A673 (cell line): ENCODE measurements at regions not wholly inside any gene's neighbourhood (a gene's known extent, or its start where the extent isn't known, plus 50 kb on each side); places are given as distances from the start of the nearest gene placed in this dataset.

Experiments
- EZH2 ChIP-seq: fragments of 200-600 bp; sonication (generic); IDR thresholded peaks from 2 replicates; pipeline ENCODE4 v1.6.1; 2017; ENCODE audit warnings: borderline replicate concordance, low read depth, mild to moderate bottlenecking, mixed read lengths, antibody characterized with exemption, low read length; ENCODE audit not compliant: poor library complexity, severe bottlenecking
- TF ChIP-seq, protein P1 (sequence below): fragments of 300-800, 200-600 bp; sonication (generic); conservative IDR thresholded peaks from 2 replicates; pipeline ENCODE4 v1.5.1; 2017; ENCODE audit warnings: low read depth, mild to moderate bottlenecking, antibody characterized with exemption, low read length, moderate library complexity, mixed read lengths

DNA sequence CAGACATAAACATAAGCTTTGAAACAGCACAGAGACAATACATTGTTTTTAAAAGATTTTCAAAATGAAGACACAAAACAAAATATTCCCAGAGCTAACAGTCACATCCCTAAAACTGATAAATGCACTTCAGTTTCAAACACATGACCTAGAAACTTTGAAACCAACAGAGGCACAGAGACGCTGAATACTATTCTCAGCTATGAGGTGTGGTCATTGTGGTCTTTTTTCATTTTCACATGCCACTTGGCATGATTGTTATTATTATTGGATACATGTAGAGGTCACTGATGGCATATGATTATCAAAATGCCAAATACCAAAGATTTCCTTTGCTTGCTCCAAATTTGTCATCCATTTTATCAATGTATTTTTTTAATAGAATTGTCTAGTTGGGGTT, 306.9 kb downstream of the QKI start:
- no peak for TF ChIP-seq EZH2
- TF ChIP-seq, protein P1, sequence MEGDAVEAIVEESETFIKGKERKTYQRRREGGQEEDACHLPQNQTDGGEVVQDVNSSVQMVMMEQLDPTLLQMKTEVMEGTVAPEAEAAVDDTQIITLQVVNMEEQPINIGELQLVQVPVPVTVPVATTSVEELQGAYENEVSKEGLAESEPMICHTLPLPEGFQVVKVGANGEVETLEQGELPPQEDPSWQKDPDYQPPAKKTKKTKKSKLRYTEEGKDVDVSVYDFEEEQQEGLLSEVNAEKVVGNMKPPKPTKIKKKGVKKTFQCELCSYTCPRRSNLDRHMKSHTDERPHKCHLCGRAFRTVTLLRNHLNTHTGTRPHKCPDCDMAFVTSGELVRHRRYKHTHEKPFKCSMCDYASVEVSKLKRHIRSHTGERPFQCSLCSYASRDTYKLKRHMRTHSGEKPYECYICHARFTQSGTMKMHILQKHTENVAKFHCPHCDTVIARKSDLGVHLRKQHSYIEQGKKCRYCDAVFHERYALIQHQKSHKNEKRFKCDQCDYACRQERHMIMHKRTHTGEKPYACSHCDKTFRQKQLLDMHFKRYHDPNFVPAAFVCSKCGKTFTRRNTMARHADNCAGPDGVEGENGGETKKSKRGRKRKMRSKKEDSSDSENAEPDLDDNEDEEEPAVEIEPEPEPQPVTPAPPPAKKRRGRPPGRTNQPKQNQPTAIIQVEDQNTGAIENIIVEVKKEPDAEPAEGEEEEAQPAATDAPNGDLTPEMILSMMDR: no peak
